ENCODE measurements at regions not wholly inside any gene's neighbourhood (a gene's known extent, or its start where the extent isn't known, plus 50 kb on each side); places are given as distances from the start of the nearest gene placed in this dataset.

DNA sequence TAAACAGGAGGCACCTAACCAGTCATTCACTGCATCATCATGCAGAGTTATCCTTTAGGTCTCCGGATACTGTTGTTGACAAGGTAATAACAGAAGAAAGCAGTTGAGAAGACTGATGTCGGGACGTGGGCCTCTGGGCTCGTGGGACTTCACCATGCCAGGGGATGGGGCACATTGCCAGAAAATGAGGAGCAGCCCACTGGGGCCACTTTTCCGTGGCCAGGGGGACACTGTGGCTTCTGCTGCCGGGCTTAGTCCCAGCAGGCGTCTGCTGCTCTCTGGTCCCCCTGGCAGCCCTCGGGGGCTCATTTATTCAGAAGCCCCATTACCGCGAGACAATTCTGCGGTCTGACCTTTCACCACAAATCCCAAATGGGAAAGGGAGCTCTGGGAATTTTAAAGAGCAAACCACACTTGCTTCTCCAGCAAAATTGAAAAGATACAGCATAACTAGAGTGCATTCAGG, 201.2 kb downstream of the DAD1 start:
- H3K27ac ChIP-seq (ENCODE audit: low read depth in 1 of 2, low read length in 1 of 2): peak overlapping the region in 1 of 2 donors; percentile 55
- no peaks in the 10 kb centered on the region for H3K27me3 ChIP-seq (ENCODE audit: control insufficient read depth in 2 of 2, insufficient read depth in 1 of 2, low read length in 1 of 2)
- peaks cover 12 to 88% of the 10 kb centered on the region in 2 donors for H3K4me1 ChIP-seq (ENCODE audit: control insufficient read depth in 2 of 2, insufficient read depth in 2 of 2, low read length in 2 of 2)
- no peaks in the 10 kb centered on the region for H3K36me3 ChIP-seq (ENCODE audit: control insufficient read depth in 2 of 2, insufficient read depth in 2 of 2, low read length in 1 of 2)
- peak overlapping the region in 1 of 2 donors; percentile 33 for H3K4me3 ChIP-seq (ENCODE audit: low read length in 2 of 2)
- no peaks in the 10 kb centered on the region for H3K9me3 ChIP-seq (ENCODE audit: control insufficient read depth in 2 of 2, insufficient read depth in 1 of 2, low read length in 1 of 2)
- DNase-seq (ENCODE audit: low read depth in 6 of 9, low spot score in 9 of 9): no peak
- WGBS: 68% methylated on average over 11 of the region's 11 CpGs

DNA sequence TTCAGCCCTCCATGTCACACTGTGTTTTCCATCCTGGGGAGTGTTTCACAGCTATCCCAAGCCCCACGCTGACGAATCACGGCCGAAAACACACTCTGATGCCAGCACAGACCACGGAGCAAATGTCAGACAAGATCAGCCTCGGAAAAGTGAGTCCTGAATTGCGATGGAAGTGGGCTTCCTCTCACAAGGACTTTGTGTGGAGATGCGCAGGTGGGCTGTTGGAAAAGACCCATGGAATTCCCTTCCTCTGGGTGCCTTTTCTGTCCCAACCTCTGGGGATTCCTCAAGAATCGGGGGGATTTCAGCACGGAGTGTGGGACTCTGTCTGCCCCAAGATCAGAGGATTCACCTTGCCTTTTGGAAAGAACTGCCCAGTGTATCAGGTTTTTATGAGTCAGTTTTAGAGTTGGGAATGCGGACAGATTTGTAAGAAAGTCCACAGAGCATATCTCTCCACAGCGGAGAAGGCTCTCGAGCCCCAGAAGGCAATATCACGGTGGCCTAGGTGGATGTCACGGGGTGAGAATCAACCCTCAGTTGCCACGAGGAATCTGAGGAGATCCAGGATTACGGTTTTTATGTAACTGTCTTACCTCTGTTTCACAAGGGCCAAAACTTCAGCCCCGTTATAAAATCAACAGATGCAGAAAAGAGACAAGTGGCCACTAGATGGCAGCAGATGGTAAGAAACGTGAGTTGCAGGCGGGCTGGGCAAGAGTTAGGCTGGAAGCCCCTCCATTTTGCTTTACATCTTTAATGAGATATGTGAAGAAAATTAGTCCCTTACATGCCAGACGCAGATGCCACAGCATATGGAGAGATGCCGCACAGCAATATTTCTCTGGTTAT, 201.9 kb downstream of the DAD1 start:
- Histone ChIP-seq H3K4me1 (ENCODE audit: control insufficient read depth in 2 of 2, insufficient read depth in 2 of 2, low read length in 2 of 2) (peaks cover 12 to 88% of the 10 kb centered on the region in 2 donors), H3K36me3 (ENCODE audit: control insufficient read depth in 2 of 2, insufficient read depth in 2 of 2, low read length in 1 of 2) (no peaks in the 10 kb centered on the region), H3K9me3 (ENCODE audit: control insufficient read depth in 2 of 2, insufficient read depth in 1 of 2, low read length in 1 of 2) (no peaks in the 10 kb centered on the region), H3K27me3 (ENCODE audit: control insufficient read depth in 2 of 2, insufficient read depth in 1 of 2, low read length in 1 of 2) (no peaks in the 10 kb centered on the region), H3K27ac (ENCODE audit: low read depth in 1 of 2, low read length in 1 of 2) (peak overlapping the region in 1 of 2 donors; percentile 75), H3K4me3 (ENCODE audit: low read length in 2 of 2) (peak overlapping the region; percentile 17 to 33)
- DNase-seq (ENCODE audit: low read depth in 6 of 9, low spot score in 9 of 9): peak; percentile 44 to 87 (median 69)
- 58% methylated on average over 22 of the region's 22 CpGs for WGBS

DNA sequence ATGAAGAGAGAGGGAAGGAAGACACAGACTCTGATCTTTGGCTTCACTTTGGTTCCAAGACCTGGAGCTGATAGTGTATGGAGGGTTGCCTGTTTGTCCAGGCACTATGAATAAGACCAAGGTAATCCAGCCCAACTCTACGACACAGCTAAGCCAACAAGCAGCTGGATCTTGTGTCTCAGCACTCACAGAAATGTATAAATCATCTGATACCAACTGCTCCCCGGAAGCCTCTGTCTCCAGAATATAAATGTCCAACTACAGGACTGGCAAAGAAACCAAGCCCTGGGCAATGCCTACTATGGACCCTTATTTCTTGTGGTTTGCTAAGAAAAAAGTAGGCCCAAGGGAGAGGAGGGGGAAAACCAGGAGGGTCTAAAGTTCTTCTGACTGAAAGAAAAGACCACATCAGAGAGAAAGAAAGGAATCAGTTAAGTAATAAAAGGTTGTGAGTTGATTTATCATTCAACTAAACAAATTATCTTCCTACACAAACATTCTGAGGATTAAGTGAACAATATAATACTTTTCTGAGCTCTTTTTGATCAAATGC, 204.0 kb downstream of the DAD1 start:
- DNase-seq (ENCODE audit: low read depth in 6 of 9, low spot score in 9 of 9): no peak
- no peak overlapping the region for H3K4me3 ChIP-seq (ENCODE audit: low read length in 2 of 2)
- peaks cover 12 to 81% of the 10 kb centered on the region in 2 donors for H3K4me1 ChIP-seq (ENCODE audit: control insufficient read depth in 2 of 2, insufficient read depth in 2 of 2, low read length in 2 of 2)
- H3K27ac ChIP-seq (ENCODE audit: low read depth in 1 of 2, low read length in 1 of 2): peak overlapping the region in 1 of 2 donors; percentile 49
- H3K9me3 ChIP-seq (ENCODE audit: control insufficient read depth in 2 of 2, insufficient read depth in 1 of 2, low read length in 1 of 2): no peaks in the 10 kb centered on the region
- WGBS: 65% methylated on average over 2 of the region's 2 CpGs
- no peaks in the 10 kb centered on the region for H3K27me3 ChIP-seq (ENCODE audit: control insufficient read depth in 2 of 2, insufficient read depth in 1 of 2, low read length in 1 of 2)
- H3K36me3 ChIP-seq (ENCODE audit: control insufficient read depth in 2 of 2, insufficient read depth in 2 of 2, low read length in 1 of 2): no peaks in the 10 kb centered on the region

DNA sequence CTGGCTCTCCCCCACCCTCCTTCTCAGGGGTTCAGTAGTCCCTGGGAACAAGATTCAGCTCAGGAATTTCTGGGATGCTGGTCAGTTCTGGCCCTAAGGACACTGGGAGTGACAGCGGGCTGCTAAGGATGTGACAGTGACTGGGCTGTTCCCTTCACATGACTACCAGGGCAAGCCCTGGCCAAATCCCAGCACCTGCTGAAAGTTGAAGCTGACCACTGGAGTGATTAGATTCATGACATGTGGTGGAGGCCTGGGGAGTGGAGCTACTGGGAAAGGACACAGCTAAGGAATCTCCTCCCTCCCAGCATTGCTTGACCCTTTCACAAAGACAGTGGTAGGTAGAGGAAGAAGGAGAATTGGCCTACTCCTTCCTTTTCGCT, 204.9 kb downstream of the DAD1 start:
- H3K36me3 ChIP-seq (ENCODE audit: control insufficient read depth in 2 of 2, insufficient read depth in 2 of 2, low read length in 1 of 2): no peaks in the 10 kb centered on the region
- H3K27ac ChIP-seq (ENCODE audit: low read depth in 1 of 2, low read length in 1 of 2): no peak overlapping the region
- no peaks in the 10 kb centered on the region for H3K27me3 ChIP-seq (ENCODE audit: control insufficient read depth in 2 of 2, insufficient read depth in 1 of 2, low read length in 1 of 2)
- H3K4me1 ChIP-seq (ENCODE audit: control insufficient read depth in 2 of 2, insufficient read depth in 2 of 2, low read length in 2 of 2): peaks cover 12 to 73% of the 10 kb centered on the region in 2 donors
- DNase-seq (ENCODE audit: low read depth in 6 of 9, low spot score in 9 of 9): no peak
- no peak overlapping the region for H3K4me3 ChIP-seq (ENCODE audit: low read length in 2 of 2)
- no peaks in the 10 kb centered on the region for H3K9me3 ChIP-seq (ENCODE audit: control insufficient read depth in 2 of 2, insufficient read depth in 1 of 2, low read length in 1 of 2)
- 93% methylated on average over 2 of the region's 2 CpGs for WGBS

DNA sequence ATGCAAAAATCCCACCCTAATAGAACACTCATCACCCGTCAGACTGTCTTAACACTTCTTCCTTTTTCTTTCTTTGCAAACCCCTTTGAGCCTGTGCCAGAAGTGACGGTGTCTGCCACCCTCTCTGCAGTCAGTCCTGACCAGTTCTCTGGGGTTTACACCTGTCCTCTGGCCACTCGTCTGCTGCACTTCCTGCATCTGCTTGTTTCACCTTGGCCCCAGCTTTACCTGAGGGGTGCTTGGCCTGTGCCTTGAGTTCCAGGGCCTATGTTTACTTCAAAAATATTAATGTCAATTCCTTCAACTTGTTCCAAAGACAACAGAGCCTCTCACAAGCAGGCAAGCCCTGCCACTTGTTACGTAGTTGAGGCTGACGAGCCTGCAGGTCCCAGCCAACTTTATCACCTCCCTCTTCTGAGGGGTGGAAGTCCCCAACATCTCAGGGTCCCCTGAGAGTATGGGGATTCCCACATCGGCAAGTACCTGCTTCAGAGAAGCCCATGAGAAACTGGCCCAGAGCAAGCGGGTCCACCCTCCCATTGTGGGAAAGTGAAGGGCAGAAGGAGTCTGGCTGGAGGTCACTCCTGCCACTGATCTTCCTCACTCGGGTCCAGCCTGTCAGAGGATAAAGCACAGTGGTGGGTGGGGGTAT, 205.4 kb downstream of the DAD1 start:
- no peak overlapping the region for H3K27ac ChIP-seq (ENCODE audit: low read depth in 1 of 2, low read length in 1 of 2)
- no peaks in the 10 kb centered on the region for H3K36me3 ChIP-seq (ENCODE audit: control insufficient read depth in 2 of 2, insufficient read depth in 2 of 2, low read length in 1 of 2)
- no peak overlapping the region for H3K4me3 ChIP-seq (ENCODE audit: low read length in 2 of 2)
- no peaks in the 10 kb centered on the region for H3K9me3 ChIP-seq (ENCODE audit: control insufficient read depth in 2 of 2, insufficient read depth in 1 of 2, low read length in 1 of 2)
- 71% methylated on average over 8 of the region's 8 CpGs for WGBS
- no peaks in the 10 kb centered on the region for H3K27me3 ChIP-seq (ENCODE audit: control insufficient read depth in 2 of 2, insufficient read depth in 1 of 2, low read length in 1 of 2)
- no peak for DNase-seq (ENCODE audit: low read depth in 6 of 9, low spot score in 9 of 9)
- peaks cover 12 to 67% of the 10 kb centered on the region in 2 donors for H3K4me1 ChIP-seq (ENCODE audit: control insufficient read depth in 2 of 2, insufficient read depth in 2 of 2, low read length in 2 of 2)

DNA sequence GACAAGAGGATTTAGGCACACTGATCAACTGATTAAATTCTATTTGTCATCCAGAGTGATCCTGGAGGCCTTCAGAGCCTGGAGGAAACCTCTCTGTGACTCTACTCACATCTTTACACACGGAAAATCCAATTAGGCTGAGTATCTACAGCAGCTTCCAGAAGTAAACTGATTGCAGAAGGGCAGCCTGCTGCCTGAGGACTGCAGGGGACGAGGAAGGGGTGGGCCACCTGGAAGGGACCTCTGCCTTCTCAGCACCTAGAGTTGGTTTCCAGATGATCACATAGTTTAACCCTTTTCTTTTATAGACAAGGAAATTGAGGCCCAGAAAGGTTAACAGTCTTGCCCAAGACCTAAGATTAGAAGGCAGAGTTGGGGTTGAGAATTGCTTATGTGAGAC, 206.1 kb downstream of the DAD1 start:
- Histone ChIP-seq H3K9me3 (ENCODE audit: control insufficient read depth in 2 of 2, insufficient read depth in 1 of 2, low read length in 1 of 2) (no peaks in the 10 kb centered on the region), H3K4me1 (ENCODE audit: control insufficient read depth in 2 of 2, insufficient read depth in 2 of 2, low read length in 2 of 2) (peaks cover 12 to 61% of the 10 kb centered on the region in 2 donors), H3K27me3 (ENCODE audit: control insufficient read depth in 2 of 2, insufficient read depth in 1 of 2, low read length in 1 of 2) (no peaks in the 10 kb centered on the region), H3K27ac (ENCODE audit: low read depth in 1 of 2, low read length in 1 of 2) (no peak overlapping the region), H3K4me3 (ENCODE audit: low read length in 2 of 2) (no peak overlapping the region), H3K36me3 (ENCODE audit: control insufficient read depth in 2 of 2, insufficient read depth in 2 of 2, low read length in 1 of 2) (no peaks in the 10 kb centered on the region)
- WGBS: 90% methylated on average over 2 of the region's 2 CpGs
- DNase-seq (ENCODE audit: low read depth in 6 of 9, low spot score in 9 of 9): no peak

DNA sequence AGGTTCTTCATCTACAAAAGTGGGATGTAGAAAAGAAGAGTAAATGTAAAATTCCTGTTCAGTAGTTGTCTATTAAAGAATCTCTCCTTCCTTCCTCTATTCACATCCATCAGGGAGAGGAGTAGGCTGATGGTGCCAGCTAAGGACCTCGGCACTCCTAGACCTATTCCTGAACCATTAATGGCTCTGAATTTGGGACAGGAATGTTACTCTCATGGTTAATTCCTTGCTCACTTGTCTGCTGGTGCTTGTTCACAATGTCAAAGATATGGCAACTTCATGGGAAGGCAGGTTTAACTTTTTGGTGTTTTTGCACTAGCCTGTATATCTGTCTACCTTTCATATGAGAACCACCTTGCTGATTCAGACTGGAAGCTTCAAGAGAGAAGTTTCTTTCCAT, 206.6 kb downstream of the DAD1 start:
- H3K4me1 ChIP-seq (ENCODE audit: control insufficient read depth in 2 of 2, insufficient read depth in 2 of 2, low read length in 2 of 2): peaks cover 12 to 55% of the 10 kb centered on the region in 2 donors
- no peak for DNase-seq (ENCODE audit: low read depth in 6 of 9, low spot score in 9 of 9)
- no peaks in the 10 kb centered on the region for H3K27me3 ChIP-seq (ENCODE audit: control insufficient read depth in 2 of 2, insufficient read depth in 1 of 2, low read length in 1 of 2)
- WGBS: 100% methylated on average over 1 of the region's 1 CpG
- no peak overlapping the region for H3K4me3 ChIP-seq (ENCODE audit: low read length in 2 of 2)
- no peak overlapping the region for H3K27ac ChIP-seq (ENCODE audit: low read depth in 1 of 2, low read length in 1 of 2)
- no peaks in the 10 kb centered on the region for H3K36me3 ChIP-seq (ENCODE audit: control insufficient read depth in 2 of 2, insufficient read depth in 2 of 2, low read length in 1 of 2)
- H3K9me3 ChIP-seq (ENCODE audit: control insufficient read depth in 2 of 2, insufficient read depth in 1 of 2, low read length in 1 of 2): no peaks in the 10 kb centered on the region

DNA sequence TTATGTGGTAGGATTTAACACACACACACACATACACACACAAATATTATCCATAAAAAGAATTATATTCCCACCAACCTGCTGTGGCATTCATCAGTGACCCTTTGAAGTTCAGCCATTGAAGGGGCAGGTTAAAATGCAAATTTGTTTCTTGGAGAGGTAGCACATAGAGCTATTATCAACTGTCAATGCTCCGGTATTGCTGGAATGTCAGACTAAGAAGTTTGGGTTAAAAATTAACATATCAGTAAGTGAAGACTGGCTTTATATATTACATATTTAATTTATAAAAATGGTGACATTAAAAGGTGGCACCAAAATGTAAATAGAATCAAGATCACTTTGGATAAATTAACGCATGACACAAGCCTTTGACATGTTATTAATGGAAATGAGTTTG, 207.3 kb downstream of the DAD1 start:
- Histone ChIP-seq H3K4me3 (ENCODE audit: low read length in 2 of 2) (no peak overlapping the region), H3K36me3 (ENCODE audit: control insufficient read depth in 2 of 2, insufficient read depth in 2 of 2, low read length in 1 of 2) (no peaks in the 10 kb centered on the region), H3K27ac (ENCODE audit: low read depth in 1 of 2, low read length in 1 of 2) (no peak overlapping the region), H3K27me3 (ENCODE audit: control insufficient read depth in 2 of 2, insufficient read depth in 1 of 2, low read length in 1 of 2) (no peaks in the 10 kb centered on the region), H3K9me3 (ENCODE audit: control insufficient read depth in 2 of 2, insufficient read depth in 1 of 2, low read length in 1 of 2) (no peaks in the 10 kb centered on the region), H3K4me1 (ENCODE audit: control insufficient read depth in 2 of 2, insufficient read depth in 2 of 2, low read length in 2 of 2) (peaks cover 12 to 49% of the 10 kb centered on the region in 2 donors)
- no peak for DNase-seq (ENCODE audit: low read depth in 6 of 9, low spot score in 9 of 9)
- WGBS: 100% methylated on average over 2 of the region's 2 CpGs

DNA sequence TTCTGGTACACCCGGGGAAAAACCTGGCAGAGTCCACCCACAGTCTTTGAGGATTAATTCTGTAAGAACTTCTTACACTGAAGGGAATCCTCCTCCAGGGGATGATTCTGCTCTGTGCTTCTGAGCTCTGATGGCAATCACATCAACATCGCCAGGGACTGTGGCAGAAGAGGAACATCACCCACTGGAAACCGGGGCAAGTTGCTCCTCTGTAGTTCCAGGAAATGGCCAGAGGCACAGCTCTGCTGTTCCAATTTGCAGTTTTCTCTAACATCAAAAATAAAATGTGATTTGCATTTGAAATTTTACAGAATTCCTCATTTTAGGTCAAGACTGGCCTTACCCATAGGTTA, 207.6 kb downstream of the DAD1 start:
- Histone ChIP-seq H3K36me3 (ENCODE audit: control insufficient read depth in 2 of 2, insufficient read depth in 2 of 2, low read length in 1 of 2) (no peaks in the 10 kb centered on the region), H3K4me3 (ENCODE audit: low read length in 2 of 2) (no peak overlapping the region), H3K9me3 (ENCODE audit: control insufficient read depth in 2 of 2, insufficient read depth in 1 of 2, low read length in 1 of 2) (no peaks in the 10 kb centered on the region), H3K4me1 (ENCODE audit: control insufficient read depth in 2 of 2, insufficient read depth in 2 of 2, low read length in 2 of 2) (peaks cover 12 to 46% of the 10 kb centered on the region in 2 donors), H3K27ac (ENCODE audit: low read depth in 1 of 2, low read length in 1 of 2) (no peak overlapping the region), H3K27me3 (ENCODE audit: control insufficient read depth in 2 of 2, insufficient read depth in 1 of 2, low read length in 1 of 2) (no peaks in the 10 kb centered on the region)
- DNase-seq (ENCODE audit: low read depth in 6 of 9, low spot score in 9 of 9): no peak
- WGBS: 74% methylated on average over 3 of the region's 3 CpGs

All from thymus (tissue), 11 donors.